ENCODE measurements at regions not wholly inside any gene's neighbourhood (a gene's known extent, or its start where the extent isn't known, plus 50 kb on each side); places are given as distances from the start of the nearest gene placed in this dataset.

GRCh38 chr2:214674278-214674677, 135.2 kb downstream of the BARD1 start:
- DNase-seq (ENCODE audit: low read depth in 2 of 2): no peak

DNA sequence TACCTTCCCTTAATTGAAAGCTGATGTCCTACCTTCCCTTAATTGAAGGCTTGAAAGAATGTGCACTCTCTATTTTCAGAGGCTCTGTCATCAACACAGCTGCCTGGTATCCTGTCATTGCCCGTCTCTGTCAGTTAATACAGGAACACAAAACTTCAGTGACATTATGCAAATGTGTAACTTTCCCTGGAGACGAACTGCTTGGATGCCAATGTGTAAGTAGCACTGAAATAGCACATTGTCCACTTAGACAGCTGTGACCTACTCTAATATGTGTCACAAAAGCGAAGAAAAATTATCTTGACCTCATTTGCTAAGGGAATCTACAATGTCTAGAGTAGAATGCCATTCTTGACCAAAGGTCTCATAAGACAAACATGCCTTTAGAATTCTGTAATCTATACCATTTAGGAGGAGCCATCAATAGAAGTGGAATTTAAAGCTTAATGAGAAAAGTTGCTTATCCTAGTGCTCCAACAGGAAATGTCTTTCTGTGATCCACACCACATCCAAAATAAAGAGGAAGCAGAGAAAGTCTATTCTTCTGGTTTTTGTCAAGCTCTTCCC, 138.1 kb downstream of the BARD1 start:
- no peak for DNase-seq (ENCODE audit: low read depth in 2 of 2)

- DNase-seq (ENCODE audit: low read depth in 2 of 2): no peak
Measured at GRCh38 chr2:214652473-214652872, 157.0 kb downstream of the BARD1 start.

- no peak for DNase-seq (ENCODE audit: low read depth in 2 of 2)
Measured at GRCh38 chr2:214651451-214651850, 158.0 kb downstream of the BARD1 start.

DNA sequence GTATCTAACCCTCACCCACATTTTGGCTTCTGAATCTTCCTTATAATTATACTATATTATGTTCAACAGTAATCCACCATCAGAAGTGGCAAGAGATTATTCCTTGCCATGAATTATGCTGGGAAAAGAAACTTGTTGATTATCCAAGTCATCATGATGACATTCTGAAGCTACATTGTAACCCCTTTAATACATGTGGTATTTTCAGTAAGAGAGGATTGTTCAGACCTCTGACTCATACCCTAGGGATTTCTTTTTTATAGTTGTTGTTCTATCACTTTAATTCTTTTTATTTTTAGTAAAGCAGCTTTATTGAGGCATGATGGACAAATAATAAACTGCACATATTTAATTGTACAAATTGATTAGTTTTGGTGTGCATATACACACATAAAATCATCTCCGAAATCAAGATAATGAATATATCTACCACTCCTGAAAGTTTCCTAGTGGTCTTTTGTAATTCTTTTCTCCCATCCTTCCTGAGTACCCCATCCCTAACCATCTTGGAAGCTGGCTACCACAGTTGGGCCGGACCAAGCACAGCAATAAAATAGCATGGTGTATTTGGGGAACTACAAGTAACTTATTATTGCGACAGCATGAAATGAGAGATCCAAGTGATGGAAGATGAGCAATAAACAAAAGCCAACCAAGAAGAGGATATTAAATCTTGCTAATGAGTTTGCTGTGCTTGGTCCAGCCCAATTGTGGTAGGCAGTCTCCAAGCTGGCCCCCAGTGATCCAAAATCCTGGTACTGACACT, 159.9 kb downstream of the BARD1 start:
- peak; percentile 24 to 32 for DNase-seq (ENCODE audit: low read depth in 2 of 2)

- DNase-seq (ENCODE audit: low read depth in 2 of 2): no peak
Measured at GRCh38 chr2:214648520-214648919, 161.0 kb downstream of the BARD1 start.

GRCh38 chr2:214631406-214631805, 178.1 kb downstream of the BARD1 start:
- DNase-seq (ENCODE audit: low read depth in 2 of 2): no peak

DNA sequence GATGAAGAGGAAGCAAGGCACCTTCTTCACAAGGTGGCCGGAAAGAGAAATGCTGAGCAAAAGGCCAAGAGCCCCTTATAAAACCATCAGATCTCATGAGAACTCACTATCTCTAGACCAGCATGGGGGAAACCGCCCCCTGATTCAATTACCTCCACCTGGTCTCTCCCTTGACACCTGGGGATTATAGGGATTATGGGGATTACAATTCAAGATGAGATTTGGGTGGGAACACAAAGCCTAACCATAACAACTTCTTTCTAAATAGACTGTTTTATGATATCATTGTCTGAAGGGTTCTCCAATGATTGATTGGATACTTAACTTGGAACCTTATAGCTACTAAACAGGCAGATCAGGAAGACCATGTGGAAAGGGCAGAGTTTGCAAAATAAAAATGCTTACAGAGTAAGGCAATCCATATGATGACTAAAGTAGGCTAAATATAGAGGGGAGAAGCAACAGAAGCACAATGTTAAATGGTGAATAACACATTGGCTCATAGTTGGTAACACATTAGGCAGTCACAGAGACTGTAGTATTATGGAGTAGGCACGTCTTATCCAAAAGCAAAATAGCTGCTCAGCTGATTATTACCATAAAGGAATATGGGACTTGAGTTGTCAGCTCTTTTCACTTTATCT, 179.0 kb downstream of the BARD1 start:
- DNase-seq (ENCODE audit: low read depth in 2 of 2): peak; percentile 13

GRCh38 chr2:214629875-214630274, 179.6 kb downstream of the BARD1 start:
- no peak for DNase-seq (ENCODE audit: low read depth in 2 of 2)
